ENCODE measurements at regions not wholly inside any gene's neighbourhood (a gene's known extent, or its start where the extent isn't known, plus 50 kb on each side); places are given as distances from the start of the nearest gene placed in this dataset.

- no peak for DNase-seq
- H3K27ac ChIP-seq = no peak overlapping the region
- H3K36me3 ChIP-seq = no peaks in the 10 kb centered on the region
- H3K27me3 ChIP-seq = no peaks in the 10 kb centered on the region
- H3K4me3 ChIP-seq = no peak overlapping the region
- TF ChIP-seq POLR2AphosphoS5 (IDR thresholded peaks at IDR 0.05) = no peak
- no peak for TF ChIP-seq EP300 (IDR thresholded peaks at IDR 0.05; ENCODE audit: low read depth)
- TF ChIP-seq POLR2A (IDR thresholded peaks at IDR 0.05) = no peak
- TF ChIP-seq CTCF (IDR thresholded peaks at IDR 0.05) = no peak
- in situ Hi-C loops (cut with MboI; ENCODE audit: low pct_ligation_motif_present in 1 of 4, low pct_unique_long_range_greater_than_20kb in 1 of 4, low sequenced_read_pairs in 3 of 4) (no loop called here), intact Hi-C loops (cut with DNase I; ENCODE audit: low total_unique reads) (no loop called here)
- 49 to 61% methylated on average over 2 of the region's 2 CpGs for WGBS, 2 donors (ENCODE audit: low coverage in 1 of 2)
- H3K4me1 ChIP-seq = no peaks in the 10 kb centered on the region
- H3K9me3 ChIP-seq = no peaks in the 10 kb centered on the region
Measured at GRCh38 chr1:215399787-215400186, 167.3 kb upstream of the KCTD3 start.

GRCh38 chr1:215400741-215401140 is 166.4 kb upstream of the KCTD3 start:
- Histone ChIP-seq H3K9me3 (no peaks in the 10 kb centered on the region), H3K4me3 (no peak overlapping the region), H3K36me3 (no peaks in the 10 kb centered on the region), H3K4me1 (no peaks in the 10 kb centered on the region), H3K27me3 (no peaks in the 10 kb centered on the region), H3K27ac (no peak overlapping the region)
- in situ Hi-C loops (cut with MboI; ENCODE audit: low pct_ligation_motif_present in 1 of 4, low pct_unique_long_range_greater_than_20kb in 1 of 4, low sequenced_read_pairs in 3 of 4) (no loop called here), intact Hi-C loops (cut with DNase I; ENCODE audit: low total_unique reads) (no loop called here)
- DNase-seq = no peak
- TF ChIP-seq EP300 (IDR thresholded peaks at IDR 0.05; ENCODE audit: low read depth) (no peak), POLR2A (IDR thresholded peaks at IDR 0.05) (no peak), POLR2AphosphoS5 (IDR thresholded peaks at IDR 0.05) (no peak), CTCF (IDR thresholded peaks at IDR 0.05) (no peak)
- WGBS, 2 donors (ENCODE audit: low coverage in 1 of 2) = 70% methylated on average over 1 of the region's 1 CpG; no CpG with 5 or more reads in 1 of the 2 donors

- Histone ChIP-seq H3K27ac (no peak overlapping the region), H3K4me3 (no peak overlapping the region), H3K27me3 (no peaks in the 10 kb centered on the region), H3K4me1 (no peaks in the 10 kb centered on the region), H3K9me3 (no peaks in the 10 kb centered on the region), H3K36me3 (no peaks in the 10 kb centered on the region)
- 67 to 82% methylated on average over 5 of the region's 5 CpGs for WGBS, 2 donors (ENCODE audit: low coverage in 1 of 2)
- intact Hi-C loops (cut with DNase I; ENCODE audit: low total_unique reads) (no loop called here), in situ Hi-C loops (cut with MboI; ENCODE audit: low pct_ligation_motif_present in 1 of 4, low pct_unique_long_range_greater_than_20kb in 1 of 4, low sequenced_read_pairs in 3 of 4) (no loop called here)
- TF ChIP-seq EP300 (IDR thresholded peaks at IDR 0.05; ENCODE audit: low read depth) (no peak), CTCF (IDR thresholded peaks at IDR 0.05) (no peak), POLR2A (IDR thresholded peaks at IDR 0.05) (no peak), POLR2AphosphoS5 (IDR thresholded peaks at IDR 0.05) (no peak)
- DNase-seq = no peak
Measured at GRCh38 chr1:215402147-215402546, 165.0 kb upstream of the KCTD3 start.

GRCh38 chr1:215405211-215405610 is 161.9 kb upstream of the KCTD3 start:
- Histone ChIP-seq H3K4me1 (no peaks in the 10 kb centered on the region), H3K27me3 (no peaks in the 10 kb centered on the region), H3K27ac (no peak overlapping the region), H3K9me3 (no peaks in the 10 kb centered on the region), H3K4me3 (no peak overlapping the region), H3K36me3 (no peaks in the 10 kb centered on the region)
- in situ Hi-C loops (cut with MboI; ENCODE audit: low pct_ligation_motif_present in 1 of 4, low pct_unique_long_range_greater_than_20kb in 1 of 4, low sequenced_read_pairs in 3 of 4) = no loop called here
- TF ChIP-seq CTCF (IDR thresholded peaks at IDR 0.05) = no peak
- no peak for TF ChIP-seq POLR2A (IDR thresholded peaks at IDR 0.05)
- TF ChIP-seq EP300 (IDR thresholded peaks at IDR 0.05; ENCODE audit: low read depth) = no peak
- no peak for TF ChIP-seq POLR2AphosphoS5 (IDR thresholded peaks at IDR 0.05)
- DNase-seq = no peak
- intact Hi-C loops (cut with DNase I; ENCODE audit: low total_unique reads) = no loop called here
- 60 to 79% methylated on average over 1 of the region's 1 CpG for WGBS, 2 donors (ENCODE audit: low coverage in 1 of 2)

Measured in transverse colon (tissue), 4 donors.